Mesenchymal stem cell (in vitro differentiated cells and primary cell): ENCODE measurements at regions not wholly inside any gene's neighbourhood (a gene's known extent, or its start where the extent isn't known, plus 50 kb on each side); places are given as distances from the start of the nearest gene placed in this dataset.

Source experiments
- DNase-seq: peaks from one replicate; pipeline ENCODE4 v3.0.0-alpha.2; 2013
- H2AFZ ChIP-seq: one replicate; pipeline ENCODE4 v1.6.1; 2013; ENCODE audit warnings: low read depth, mild to moderate bottlenecking, control low read depth, inconsistent platforms, low read length, moderate library complexity
- H2AK5ac ChIP-seq: 2 replicates; pipeline ENCODE4 v1.6.1; 2013; ENCODE audit warnings: low read length, moderate library complexity, mild to moderate bottlenecking, inconsistent platforms; ENCODE audit not compliant: severe bottlenecking
- H2BK120ac ChIP-seq: one replicate; pipeline ENCODE4 v1.6.1; 2013; ENCODE audit warnings: low read depth, mild to moderate bottlenecking, inconsistent platforms, low read length, moderate library complexity
- H2BK12ac ChIP-seq, 2 experiments: one replicate each; pipeline ENCODE4 v1.6.1; 2013; ENCODE audit warnings: inconsistent platforms in 2 of 2, low read length in 2 of 2, mild to moderate bottlenecking in 2 of 2, moderate library complexity in 2 of 2, control low read depth in 1 of 2
- H2BK15ac ChIP-seq: one replicate; pipeline ENCODE4 v1.6.1; 2013; ENCODE audit warnings: mild to moderate bottlenecking, low read depth, inconsistent platforms; ENCODE audit not compliant: poor library complexity, severe bottlenecking
- H2BK5ac ChIP-seq: 2 replicates; pipeline ENCODE4 v1.6.1; 2013; ENCODE audit warnings: low read depth, mild to moderate bottlenecking, low read length, control low read depth, inconsistent platforms; ENCODE audit not compliant: poor library complexity, severe bottlenecking
- H3K14ac ChIP-seq, 2 experiments: one replicate each; pipeline ENCODE4 v1.6.1; 2013; ENCODE audit warnings: inconsistent platforms in 2 of 2, low read length in 2 of 2, control low read depth in 1 of 2, mild to moderate bottlenecking in 1 of 2, moderate library complexity in 1 of 2
- H3K18ac ChIP-seq, 2 experiments: one replicate each; pipeline ENCODE4 v1.6.1; 2013; ENCODE audit warnings: inconsistent platforms in 2 of 2, low read length in 2 of 2, control low read depth in 1 of 2, low read depth in 1 of 2, mild to moderate bottlenecking in 1 of 2
- H3K23ac ChIP-seq, 2 experiments: one replicate each; pipeline ENCODE4 v1.6.1; 2013; ENCODE audit warnings: inconsistent platforms in 2 of 2, low read length in 2 of 2, mild to moderate bottlenecking in 2 of 2, moderate library complexity in 2 of 2, control low read depth in 1 of 2
- H3K27ac ChIP-seq: 2 replicates; pipeline ENCODE4 v1.5.1; 2013; ENCODE audit warnings: mild to moderate bottlenecking, moderate library complexity, low read length, control low read depth, inconsistent platforms; ENCODE audit not compliant: poor library complexity, severe bottlenecking
- H3K27me3 ChIP-seq, 2 experiments: 2 replicates each; pipeline versions ENCODE4 v1.6.1 to v1.7.0; 2013; ENCODE audit warnings: low read length in 2 of 2, mild to moderate bottlenecking in 2 of 2, moderate library complexity in 2 of 2, control low read depth in 1 of 2, inconsistent platforms in 1 of 2; ENCODE audit not compliant: control insufficient read depth in 1 of 2, insufficient read depth in 1 of 2
- H3K36me3 ChIP-seq, 2 experiments: 2 replicates each; pipeline versions ENCODE4 v1.6.1 to v1.7.0; 2013; ENCODE audit warnings: low read length in 2 of 2, control low read depth in 1 of 2, inconsistent platforms in 1 of 2, low read depth in 1 of 2, mild to moderate bottlenecking in 1 of 2; ENCODE audit not compliant: insufficient read depth in 2 of 2, control insufficient read depth in 1 of 2
- H3K4ac ChIP-seq, 2 experiments: one replicate each; pipeline ENCODE4 v1.6.1; 2013; ENCODE audit warnings: inconsistent platforms in 2 of 2, low read length in 2 of 2, mild to moderate bottlenecking in 2 of 2, moderate library complexity in 2 of 2, control low read depth in 1 of 2, low read depth in 1 of 2
- H3K4me1 ChIP-seq: 2 replicates; pipeline ENCODE4 v1.6.1; 2013; ENCODE audit warnings: low read depth, low read length, control low read depth; ENCODE audit not compliant: control insufficient read depth, insufficient read depth
- H3K4me2 ChIP-seq: 2 replicates; pipeline ENCODE4 v1.6.1; 2013; ENCODE audit warnings: low read length, mild to moderate bottlenecking, inconsistent platforms; ENCODE audit not compliant: poor library complexity, severe bottlenecking
- H3K4me3 ChIP-seq, 2 experiments: 2 replicates each; pipeline versions ENCODE4 v1.5.1 to v1.7.0; 2013; ENCODE audit warnings: low read length in 2 of 2, mild to moderate bottlenecking in 2 of 2, control low read depth in 1 of 2, low read depth in 1 of 2; ENCODE audit not compliant: insufficient read depth in 1 of 2
- H3K79me1 ChIP-seq: replicated peaks from 2 replicates; pipeline ENCODE4 v1.6.1; 2013; ENCODE audit warnings: mild to moderate bottlenecking, control low read depth, low read length, inconsistent platforms; ENCODE audit not compliant: poor library complexity, severe bottlenecking
- H3K9ac ChIP-seq: 2 replicates; pipeline ENCODE4 v1.7.0; 2013; ENCODE audit warnings: mild to moderate bottlenecking, low read length, moderate library complexity
- H3K9me3 ChIP-seq: 2 replicates; pipeline ENCODE4 v1.7.0; 2013; ENCODE audit warnings: mild to moderate bottlenecking, low read length; ENCODE audit not compliant: control insufficient read depth
- H4K8ac ChIP-seq: one replicate; pipeline ENCODE4 v1.6.1; 2013; ENCODE audit warnings: inconsistent platforms, mild to moderate bottlenecking, low read length, moderate library complexity
- H4K91ac ChIP-seq: one replicate; pipeline ENCODE4 v1.6.1; 2013; ENCODE audit warnings: mild to moderate bottlenecking, low read length, inconsistent platforms
- WGBS: methylation state at CpG from one replicate; pipeline ENCODE4 v1.1.7; 2013; ENCODE audit warnings: mixed read lengths; 5-methylcytosine and 5-hydroxymethylcytosine counted together

- no peaks in the 10 kb centered on the region for H3K79me1 ChIP-seq
- H3K9ac ChIP-seq = no peak overlapping the region
- no peak overlapping the region for H2AK5ac ChIP-seq
- no peaks in the 10 kb centered on the region for H3K27me3 ChIP-seq
- no peak overlapping the region for H2AFZ ChIP-seq
- H3K27ac ChIP-seq = no peak overlapping the region
- H3K18ac ChIP-seq = no peak overlapping the region
- H2BK12ac ChIP-seq = peak overlapping the region in 1 of 2 experiments; percentile 85
- H3K4me3 ChIP-seq = no peak overlapping the region
- no peak overlapping the region for H2BK15ac ChIP-seq
- H3K4me1 ChIP-seq = no peaks in the 10 kb centered on the region
- H3K4ac ChIP-seq = no peak overlapping the region
- no peak overlapping the region for H2BK5ac ChIP-seq
- WGBS = 89% methylated on average over 2 of the region's 2 CpGs
- no peak overlapping the region for H3K23ac ChIP-seq
- no peak overlapping the region for H3K4me2 ChIP-seq
- DNase-seq = no peak
- H2BK120ac ChIP-seq = no peak overlapping the region
- H3K14ac ChIP-seq = no peak overlapping the region
- H3K9me3 ChIP-seq = no peaks in the 10 kb centered on the region
- H4K8ac ChIP-seq = no peak overlapping the region
- H3K36me3 ChIP-seq = no peaks in the 10 kb centered on the region
- H4K91ac ChIP-seq = no peak overlapping the region
Measured at GRCh38 chr7:106463851-106464611, 179.2 kb upstream of the NAMPT start.

- no peak overlapping the region for H3K14ac ChIP-seq
- no peaks in the 10 kb centered on the region for H3K27me3 ChIP-seq
- no peak overlapping the region for H3K4ac ChIP-seq
- H2AK5ac ChIP-seq = no peak overlapping the region
- no peak overlapping the region for H2BK15ac ChIP-seq
- H3K23ac ChIP-seq = no peak overlapping the region
- H3K18ac ChIP-seq = no peak overlapping the region
- 33% methylated on average over 1 of the region's 3 CpGs for WGBS
- peak overlapping the region; percentile 77 for H3K9ac ChIP-seq
- H3K4me3 ChIP-seq = no peak overlapping the region
- no peak for DNase-seq
- H3K4me2 ChIP-seq = no peak overlapping the region
- H2BK120ac ChIP-seq = no peak overlapping the region
- no peak overlapping the region for H4K8ac ChIP-seq
- H2BK5ac ChIP-seq = no peak overlapping the region
- H3K27ac ChIP-seq = no peak overlapping the region
- peaks cover 2% of the 10 kb centered on the region for H3K9me3 ChIP-seq
- H3K36me3 ChIP-seq = no peaks in the 10 kb centered on the region
- H3K4me1 ChIP-seq = no peaks in the 10 kb centered on the region
- no peaks in the 10 kb centered on the region for H3K79me1 ChIP-seq
- H4K91ac ChIP-seq = no peak overlapping the region
- H2BK12ac ChIP-seq = peak overlapping the region; percentile 31 to 47
- no peak overlapping the region for H2AFZ ChIP-seq
Measured at GRCh38 chr7:106462914-106463482, 178.2 kb upstream of the NAMPT start.

GRCh38 chr7:106462365-106462859, 177.6 kb upstream of the NAMPT start:
- Histone ChIP-seq H3K18ac (no peak overlapping the region), H2BK12ac (no peak overlapping the region), H3K27me3 (no peaks in the 10 kb centered on the region), H2AK5ac (no peak overlapping the region), H4K91ac (no peak overlapping the region), H3K27ac (no peak overlapping the region), H3K4me2 (no peak overlapping the region), H3K36me3 (no peaks in the 10 kb centered on the region), H2BK120ac (no peak overlapping the region), H3K23ac (no peak overlapping the region), H3K4ac (no peak overlapping the region), H2BK5ac (no peak overlapping the region), H3K14ac (no peak overlapping the region), H2BK15ac (no peak overlapping the region), H3K9me3 (peaks cover 5% of the 10 kb centered on the region), H3K9ac (peak overlapping the region; percentile 77), H3K4me3 (peak overlapping the region in 1 of 2 experiments; percentile 34), H4K8ac (no peak overlapping the region), H3K4me1 (no peaks in the 10 kb centered on the region), H2AFZ (no peak overlapping the region), H3K79me1 (no peaks in the 10 kb centered on the region)
- DNase-seq = peak; percentile 62
- WGBS = 57% methylated on average over 1 of the region's 4 CpGs

GRCh38 chr7:106460792-106461254, 176.0 kb upstream of the NAMPT start:
- no peaks in the 10 kb centered on the region for H3K27me3 ChIP-seq
- no peak overlapping the region for H3K23ac ChIP-seq
- no peak overlapping the region for H4K8ac ChIP-seq
- H3K4me2 ChIP-seq = no peak overlapping the region
- H2AFZ ChIP-seq = no peak overlapping the region
- H3K36me3 ChIP-seq = no peaks in the 10 kb centered on the region
- H3K4me3 ChIP-seq = no peak overlapping the region
- H3K4me1 ChIP-seq = no peaks in the 10 kb centered on the region
- H4K91ac ChIP-seq = no peak overlapping the region
- H2BK12ac ChIP-seq = no peak overlapping the region
- no peak overlapping the region for H2AK5ac ChIP-seq
- no peak overlapping the region for H3K4ac ChIP-seq
- H2BK15ac ChIP-seq = no peak overlapping the region
- H2BK5ac ChIP-seq = no peak overlapping the region
- no peak overlapping the region for H3K14ac ChIP-seq
- H3K9ac ChIP-seq = no peak overlapping the region
- no peak overlapping the region for H3K27ac ChIP-seq
- H3K18ac ChIP-seq = no peak overlapping the region
- H3K79me1 ChIP-seq = no peaks in the 10 kb centered on the region
- DNase-seq = no peak
- H2BK120ac ChIP-seq = no peak overlapping the region
- 81% methylated on average over 6 of the region's 6 CpGs for WGBS
- H3K9me3 ChIP-seq = peaks cover 5% of the 10 kb centered on the region
